GM20000 (cell line): ENCODE measurements at regions not wholly inside any gene's neighbourhood (a gene's known extent, or its start where the extent isn't known, plus 50 kb on each side); places are given as distances from the start of the nearest gene placed in this dataset.

Experiments used
- DNase-seq: peaks from one replicate; pipeline ENCODE4 v3.0.0; 2012; ENCODE audit warnings: low spot score
- CTCF ChIP-seq: IDR thresholded peaks from 2 replicates; pipeline ENCODE4 v1.5.1; 2012; ENCODE audit warnings: mild to moderate bottlenecking, control low read depth; ENCODE audit errors: extremely low read depth, missing control alignments

DNA sequence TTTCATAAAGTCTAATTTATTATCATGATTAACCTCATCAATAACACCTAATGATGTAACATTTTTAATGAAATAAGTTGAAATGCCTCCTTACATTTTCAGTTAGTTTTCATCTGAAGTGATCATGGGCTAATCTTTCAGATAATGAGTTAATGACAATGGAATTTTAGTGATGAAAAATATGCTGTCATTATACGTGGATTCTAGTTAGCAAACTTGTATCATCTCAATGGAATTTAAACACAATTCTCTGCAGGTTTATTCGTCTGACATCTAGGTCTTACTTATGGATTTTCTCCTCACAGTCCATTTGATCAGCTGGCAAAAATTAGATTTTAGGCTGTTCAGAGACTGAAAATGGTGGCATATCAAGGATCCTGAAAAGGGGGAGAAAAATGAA, 885.0 kb downstream of the SLC4A3 start:
- TF ChIP-seq CTCF: no peak
- DNase-seq: no peak

DNA sequence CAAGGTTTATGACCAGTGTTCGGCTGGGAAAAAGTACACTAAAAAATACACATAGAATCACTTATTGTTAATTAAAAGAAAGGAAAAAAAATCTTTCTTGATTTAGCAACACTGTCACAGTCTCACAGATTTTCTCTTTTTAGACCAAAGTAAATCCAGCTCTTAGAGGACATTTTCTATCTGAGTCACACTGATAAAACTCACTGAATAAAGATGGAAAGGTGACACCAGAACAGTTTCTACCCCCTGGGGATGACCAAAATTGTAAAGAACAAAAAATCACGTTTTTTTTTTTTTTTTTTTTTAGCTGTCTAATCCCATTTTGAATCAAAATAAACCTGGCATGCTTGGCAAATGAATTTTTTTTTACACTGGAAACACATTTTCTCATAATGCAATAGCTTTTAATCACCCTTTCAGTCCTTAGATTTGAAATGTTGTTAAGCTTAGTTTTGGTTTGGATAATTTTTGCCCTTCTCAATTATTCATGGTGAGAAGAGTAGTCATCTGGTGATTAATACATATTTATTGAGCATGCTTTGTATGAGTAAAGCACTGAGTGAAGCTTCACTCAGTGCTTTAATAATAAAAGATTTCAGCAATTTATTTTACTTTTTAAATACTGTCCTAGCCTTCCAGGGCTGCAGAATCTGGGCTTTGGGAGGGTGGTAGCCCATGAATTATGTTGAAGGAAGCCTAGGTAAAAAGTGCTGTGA, 886.3 kb downstream of the SLC4A3 start:
- no peak for DNase-seq
- no peak for TF ChIP-seq CTCF

DNA sequence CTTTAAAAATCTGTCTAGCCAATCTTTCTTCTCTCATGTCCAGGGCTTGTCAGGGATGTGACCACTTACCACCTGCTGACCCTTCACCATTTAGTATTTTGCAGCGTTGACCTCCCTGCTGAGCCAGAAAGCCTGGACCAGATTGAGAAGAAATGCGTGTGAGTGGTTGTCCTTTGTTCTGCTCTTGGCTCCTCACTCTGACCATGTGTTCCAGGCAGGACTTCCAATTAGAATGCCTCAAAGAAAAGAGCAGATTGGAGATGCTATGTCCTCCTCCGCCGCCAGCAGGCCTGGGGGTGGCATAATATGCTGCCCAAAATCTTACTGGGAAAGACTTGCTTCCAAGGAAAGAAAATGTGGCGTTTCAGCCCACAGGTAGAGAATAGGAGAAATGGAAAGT, 894.1 kb downstream of the SLC4A3 start:
- no peak for TF ChIP-seq CTCF
- DNase-seq: no peak

GRCh38 chr2:220528180-220528675, 900.8 kb downstream of the SLC4A3 start:
- no peak for DNase-seq
- no peak for TF ChIP-seq CTCF

GRCh38 chr2:220531216-220531615, 903.8 kb downstream of the SLC4A3 start:
- no peak for DNase-seq
- no peak for TF ChIP-seq CTCF

GRCh38 chr2:220533485-220533884, 906.1 kb downstream of the SLC4A3 start:
- TF ChIP-seq CTCF: no peak
- peak; percentile 5 for DNase-seq

DNA sequence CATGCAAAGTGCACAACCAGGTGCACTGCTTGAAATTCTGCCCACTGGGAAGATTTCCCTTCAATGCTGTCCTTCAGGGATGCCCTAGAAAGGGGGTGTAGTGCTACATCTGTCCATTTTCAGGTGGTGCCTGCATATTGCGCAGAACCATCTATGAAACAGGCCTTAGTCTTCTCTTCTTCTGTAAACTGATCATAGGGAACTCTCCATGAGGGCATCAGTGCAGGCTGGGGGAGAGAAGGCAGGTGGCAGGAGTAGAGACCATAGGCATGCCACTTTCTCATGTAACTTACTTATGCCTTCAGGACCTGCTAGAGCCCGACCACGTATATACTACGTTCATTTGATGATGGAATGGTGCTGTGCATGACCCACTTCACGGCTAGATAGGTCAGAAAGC, 912.1 kb downstream of the SLC4A3 start:
- DNase-seq: no peak
- no peak for TF ChIP-seq CTCF
